GM06990 (cell line): ENCODE measurements at regions not wholly inside any gene's neighbourhood (a gene's known extent, or its start where the extent isn't known, plus 50 kb on each side); places are given as distances from the start of the nearest gene placed in this dataset.

ENCODE experiments used
- DNase-seq: peaks from one replicate; pipeline ENCODE4 v3.0.0-alpha.2; 2011; ENCODE audit not compliant: insufficient read length; ENCODE audit errors: extremely low read depth
- H3K27me3 ChIP-seq: replicated peaks from 2 replicates; pipeline ENCODE4 v1.6.0; 2011; ENCODE audit warnings: low read length; ENCODE audit not compliant: control insufficient read depth, insufficient read depth
- H3K36me3 ChIP-seq: 2 replicates; pipeline ENCODE4 v1.5.1; 2011; ENCODE audit warnings: low read length; ENCODE audit not compliant: control insufficient read depth, insufficient read depth
- H3K4me3 ChIP-seq: replicated peaks from 2 replicates; pipeline ENCODE4 v1.5.1; 2011; ENCODE audit warnings: low read depth, mild to moderate bottlenecking, control low read depth, low read length
- CTCF ChIP-seq: IDR thresholded peaks from 2 replicates; pipeline ENCODE4 v1.5.1; 2011; ENCODE audit warnings: low read length, control low read depth, mild to moderate bottlenecking, inconsistent platforms; ENCODE audit not compliant: insufficient read depth, poor library complexity, severe bottlenecking

DNA sequence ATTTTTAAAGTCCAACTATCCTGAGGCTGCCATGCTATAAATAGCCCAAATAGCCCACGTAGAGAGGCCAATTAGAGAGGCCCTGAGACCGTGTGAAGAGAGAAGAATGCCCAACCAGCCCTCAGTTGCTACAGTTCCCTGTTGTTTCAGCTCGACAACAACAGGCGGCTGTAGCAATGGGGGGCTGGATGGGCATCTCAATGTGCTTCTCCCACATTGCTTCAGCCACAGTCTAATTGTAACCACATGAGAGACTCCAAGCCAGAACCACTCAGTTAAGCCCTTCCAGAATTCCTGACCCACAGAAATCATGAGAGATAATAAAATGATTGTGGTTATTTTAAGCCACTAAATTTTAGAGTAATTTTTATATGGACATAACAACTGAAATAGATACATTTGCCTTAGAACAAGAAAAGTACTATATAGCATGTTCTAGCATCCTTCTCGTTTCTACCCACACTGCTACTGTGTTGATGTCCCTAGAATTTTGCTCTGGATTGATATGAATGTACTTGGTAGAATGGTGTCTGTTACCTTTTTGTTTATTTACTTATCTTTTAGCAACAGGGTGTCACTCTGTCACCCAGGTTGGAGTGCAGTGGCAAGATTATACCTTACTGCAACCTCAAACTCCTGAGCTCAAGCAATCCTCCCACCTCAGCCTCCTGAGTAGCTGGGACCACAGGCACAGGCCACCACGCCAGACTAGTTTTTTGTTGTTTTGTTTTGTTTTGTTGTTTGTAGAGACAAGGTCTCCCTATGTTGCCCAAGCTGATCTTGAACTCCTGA lies 436.4 kb downstream of the BCOR start:
- TF ChIP-seq CTCF: no peak
- no peak for DNase-seq
- no peak overlapping the region for H3K4me3 ChIP-seq
- H3K27me3 ChIP-seq: no peaks in the 10 kb centered on the region; the same call in 1 of the 2 replicates
- no peaks in the 10 kb centered on the region for H3K36me3 ChIP-seq

DNA sequence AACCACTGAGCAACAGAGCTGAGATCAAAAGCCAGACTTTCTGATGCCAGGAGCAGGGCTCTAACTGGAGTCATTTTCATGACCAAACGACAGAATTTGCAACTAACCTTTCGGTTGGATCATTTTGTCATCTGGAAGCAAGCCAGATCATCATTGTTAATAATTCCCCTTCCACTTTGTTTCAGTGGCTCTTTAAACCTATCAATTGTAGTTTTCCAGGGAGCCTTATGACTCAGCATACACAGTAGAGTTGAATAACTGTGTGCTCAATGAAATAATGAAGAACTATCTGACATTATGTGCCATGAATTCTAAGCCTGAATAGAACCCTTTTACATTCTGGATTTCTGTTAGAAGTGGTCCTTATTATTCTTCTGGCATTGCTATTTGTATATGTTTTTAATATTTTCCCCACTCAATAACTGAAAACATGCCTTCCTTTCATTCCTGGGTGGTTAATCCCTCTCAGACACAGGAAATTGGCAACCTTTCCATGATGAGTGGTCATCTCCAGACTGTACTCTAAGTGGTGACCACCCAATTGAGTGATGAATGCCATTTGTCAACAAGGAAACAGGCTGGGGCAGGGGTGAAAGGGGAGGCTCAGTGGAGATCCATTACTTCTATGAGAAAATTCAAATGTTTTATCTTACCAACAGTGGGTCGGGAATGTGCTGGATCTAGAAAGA lies 431.8 kb downstream of the BCOR start:
- H3K27me3 ChIP-seq: no peaks in the 10 kb centered on the region; the same call in none of the 2 replicates
- no peak for DNase-seq
- H3K4me3 ChIP-seq: no peak overlapping the region
- no peaks in the 10 kb centered on the region for H3K36me3 ChIP-seq
- no peak for TF ChIP-seq CTCF

DNA sequence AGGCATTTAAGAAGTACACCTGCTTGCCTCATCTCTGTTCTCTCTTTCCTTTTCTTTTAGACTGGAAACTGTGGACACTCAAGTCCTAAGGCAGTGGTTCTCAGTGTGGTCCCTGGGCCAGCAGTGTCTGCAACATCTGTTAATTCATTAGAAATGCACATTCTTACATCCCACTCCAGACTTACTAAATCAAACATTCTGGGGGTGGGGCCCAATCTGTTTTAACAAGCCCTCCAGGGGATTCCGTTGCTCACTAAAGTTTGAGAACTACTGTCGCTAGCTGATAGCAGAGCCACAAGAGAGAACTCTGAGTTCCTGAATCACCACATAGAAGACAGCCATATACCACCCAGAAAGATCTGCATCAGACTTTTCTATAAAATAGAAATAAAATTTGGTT lies 430.6 kb downstream of the BCOR start:
- no peaks in the 10 kb centered on the region; the same call in none of the 2 replicates for H3K27me3 ChIP-seq
- no peak overlapping the region for H3K4me3 ChIP-seq
- no peaks in the 10 kb centered on the region for H3K36me3 ChIP-seq
- TF ChIP-seq CTCF: no peak
- DNase-seq: no peak

DNA sequence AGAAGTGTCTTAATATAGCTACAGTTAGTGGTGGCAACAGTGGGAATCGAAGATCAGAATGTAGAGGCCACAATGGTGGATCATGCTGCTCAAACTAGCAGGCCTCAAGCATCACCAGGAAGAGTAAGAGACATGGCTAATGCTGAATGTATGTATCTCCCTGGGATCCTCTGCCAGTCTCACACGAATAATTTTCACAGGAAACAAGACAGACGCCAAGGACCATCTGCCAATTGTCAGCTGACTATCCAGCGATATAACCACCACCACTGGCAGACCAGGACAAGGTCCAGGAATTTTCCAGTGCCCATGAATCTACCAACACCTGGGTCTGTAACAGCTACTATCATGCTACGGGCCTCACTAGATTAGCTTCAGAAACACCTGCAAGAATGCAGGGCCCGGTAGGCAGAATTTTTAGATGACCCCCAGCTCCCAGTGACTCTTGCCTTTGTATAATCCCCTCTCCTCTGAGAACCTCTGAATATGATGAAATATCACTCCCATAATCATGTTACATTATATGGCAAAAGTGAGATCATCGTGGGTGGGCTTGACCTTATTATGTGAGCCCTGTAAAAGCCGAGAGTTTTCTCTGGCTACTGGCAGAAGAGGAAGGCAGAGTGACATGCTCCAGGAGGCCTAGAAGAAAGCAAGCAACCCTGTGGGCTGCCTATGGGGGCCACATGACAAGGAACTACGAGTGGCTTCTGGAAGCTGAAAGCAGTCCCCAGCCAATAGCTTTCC lies 429.8 kb downstream of the BCOR start:
- Histone ChIP-seq H3K4me3 (no peak overlapping the region), H3K36me3 (no peaks in the 10 kb centered on the region), H3K27me3 (no peaks in the 10 kb centered on the region; the same call in none of the 2 replicates)
- DNase-seq: no peak
- TF ChIP-seq CTCF: no peak

GRCh38 chrX:39669668-39670067 lies 428.1 kb downstream of the BCOR start:
- TF ChIP-seq CTCF: no peak
- H3K27me3 ChIP-seq: no peaks in the 10 kb centered on the region; the same call in none of the 2 replicates
- no peak for DNase-seq

More at GRCh38 chrX:39669668-39670067, 428.1 kb downstream of the BCOR start:
- H3K4me3 ChIP-seq: no peak overlapping the region
- no peaks in the 10 kb centered on the region for H3K36me3 ChIP-seq
